Ishikawa (cell line): ENCODE measurements at regions not wholly inside any gene's neighbourhood (a gene's known extent, or its start where the extent isn't known, plus 50 kb on each side); places are given as distances from the start of the nearest gene placed in this dataset.

ENCODE experiments used
- CEBPB ChIP-seq: IDR thresholded peaks from 2 replicates; pipeline ENCODE4 v1.6.1; 2012
- CREB1 ChIP-seq: IDR thresholded peaks from 2 replicates; pipeline ENCODE4 v1.6.1; 2012; ENCODE audit warnings: low read depth
- FOXM1 ChIP-seq: IDR thresholded peaks from 2 replicates; pipeline ENCODE4 v1.6.1; 2012; ENCODE audit warnings: low read depth, borderline replicate concordance
- REST ChIP-seq: IDR thresholded peaks from 2 replicates; pipeline ENCODE4 v1.6.1; 2012; ENCODE audit warnings: low read depth, mild to moderate bottlenecking
- TEAD4 ChIP-seq: IDR thresholded peaks from 2 replicates; pipeline ENCODE4 v1.6.1; 2012
- TF ChIP-seq, protein P1 (sequence below): IDR thresholded peaks from 2 replicates; pipeline ENCODE4 v1.6.1; 2012

DNA sequence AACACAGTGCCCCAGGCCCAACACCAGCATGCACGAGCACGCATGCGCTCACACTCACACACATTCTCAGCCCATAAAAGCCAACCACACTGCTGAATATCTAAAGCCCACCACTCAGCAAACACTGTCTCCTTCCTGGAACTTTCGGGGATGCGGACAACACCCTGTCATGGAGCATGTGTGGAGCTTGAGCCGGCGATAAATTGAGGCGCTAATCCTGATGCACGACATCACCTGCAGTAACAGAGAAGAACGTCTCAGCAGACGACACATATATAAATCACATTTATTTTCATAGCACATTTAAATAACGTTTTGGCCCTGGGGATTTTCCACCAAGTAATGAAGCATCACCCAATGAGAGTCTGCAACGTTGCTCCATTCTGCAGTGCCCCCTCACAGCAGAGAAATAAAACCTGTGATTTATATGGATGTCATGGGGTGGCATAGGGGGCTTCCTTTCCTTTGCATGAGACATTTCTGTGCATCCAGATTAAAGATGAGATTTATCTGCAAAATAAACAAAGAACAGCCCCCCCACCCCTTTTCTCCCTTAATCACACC, 267.7 kb upstream of the NFE2L3 start:
- TF ChIP-seq CREB1 (no peak), REST (no peak), CEBPB (no peak), FOXM1 (no peak), TEAD4 (no peak)
- TF ChIP-seq, protein P1, sequence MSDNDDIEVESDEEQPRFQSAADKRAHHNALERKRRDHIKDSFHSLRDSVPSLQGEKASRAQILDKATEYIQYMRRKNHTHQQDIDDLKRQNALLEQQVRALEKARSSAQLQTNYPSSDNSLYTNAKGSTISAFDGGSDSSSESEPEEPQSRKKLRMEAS: no peak
